ENCODE measurements at regions not wholly inside any gene's neighbourhood (a gene's known extent, or its start where the extent isn't known, plus 50 kb on each side); places are given as distances from the start of the nearest gene placed in this dataset.

GRCh38 chr6:157741321-157741947 lies 81.6 kb upstream of the SNX9 start:
- Histone ChIP-seq H3K36me3 (no peaks in the 10 kb centered on the region), H3K27ac (peak overlapping the region in 1 of 2 donors; percentile 77), H3K27me3 (no peaks in the 10 kb centered on the region), H3K4me1 (no peaks in the 10 kb centered on the region), H3K9me3 (no peaks in the 10 kb centered on the region), H3K4me3 (no peak overlapping the region)
- TF ChIP-seq CTCF (IDR thresholded peaks at IDR 0.05) (no peak), POLR2A (IDR thresholded peaks at IDR 0.05) (no peak), POLR2AphosphoS5 (IDR thresholded peaks at IDR 0.05) (no peak)
- no peak for DNase-seq (ENCODE audit: low spot score in 2 of 2)
- intact Hi-C loops (cut with DNase I; ENCODE audit: low total_unique reads) = no loop called here

GRCh38 chr6:157741948-157742556 lies 81.0 kb upstream of the SNX9 start:
- intact Hi-C loops (cut with DNase I; ENCODE audit: low total_unique reads) = no loop called here
- TF ChIP-seq POLR2A (IDR thresholded peaks at IDR 0.05) (no peak), POLR2AphosphoS5 (IDR thresholded peaks at IDR 0.05) (no peak), CTCF (IDR thresholded peaks at IDR 0.05) (no peak)
- H3K27me3 ChIP-seq = no peaks in the 10 kb centered on the region
- no peaks in the 10 kb centered on the region for H3K9me3 ChIP-seq
- no peak for DNase-seq (ENCODE audit: low spot score in 2 of 2)
- peak overlapping the region in 1 of 2 donors; percentile 77 for H3K27ac ChIP-seq
- no peaks in the 10 kb centered on the region for H3K36me3 ChIP-seq
- H3K4me3 ChIP-seq = no peak overlapping the region
- H3K4me1 ChIP-seq = no peaks in the 10 kb centered on the region

- Histone ChIP-seq H3K27me3 (no peaks in the 10 kb centered on the region), H3K4me1 (no peaks in the 10 kb centered on the region), H3K4me3 (no peak overlapping the region), H3K36me3 (no peaks in the 10 kb centered on the region), H3K27ac (no peak overlapping the region), H3K9me3 (no peaks in the 10 kb centered on the region)
- intact Hi-C loops (cut with DNase I; ENCODE audit: low total_unique reads) = no loop called here
- TF ChIP-seq POLR2A (IDR thresholded peaks at IDR 0.05) (no peak), CTCF (IDR thresholded peaks at IDR 0.05) (no peak), POLR2AphosphoS5 (IDR thresholded peaks at IDR 0.05) (no peak)
- DNase-seq (ENCODE audit: low spot score in 2 of 2) = no peak
Measured at GRCh38 chr6:157744102-157744601, 78.9 kb upstream of the SNX9 start.

- intact Hi-C loops (cut with DNase I; ENCODE audit: low total_unique reads) = no loop called here
- no peaks in the 10 kb centered on the region for H3K27me3 ChIP-seq
- no peak for DNase-seq (ENCODE audit: low spot score in 2 of 2)
- no peak for TF ChIP-seq POLR2AphosphoS5 (IDR thresholded peaks at IDR 0.05)
- no peak for TF ChIP-seq POLR2A (IDR thresholded peaks at IDR 0.05)
- TF ChIP-seq CTCF (IDR thresholded peaks at IDR 0.05) = no peak
- no peaks in the 10 kb centered on the region for H3K4me1 ChIP-seq
- no peaks in the 10 kb centered on the region for H3K9me3 ChIP-seq
- H3K36me3 ChIP-seq = no peaks in the 10 kb centered on the region
- no peak overlapping the region for H3K27ac ChIP-seq
- H3K4me3 ChIP-seq = no peak overlapping the region
Measured at GRCh38 chr6:157746897-157747296, 76.1 kb upstream of the SNX9 start.

GRCh38 chr6:157747370-157747769 lies 75.7 kb upstream of the SNX9 start:
- Histone ChIP-seq H3K27me3 (no peaks in the 10 kb centered on the region), H3K4me3 (no peak overlapping the region), H3K4me1 (no peaks in the 10 kb centered on the region), H3K36me3 (no peaks in the 10 kb centered on the region), H3K27ac (no peak overlapping the region), H3K9me3 (no peaks in the 10 kb centered on the region)
- intact Hi-C loops (cut with DNase I; ENCODE audit: low total_unique reads) = no loop called here
- no peak for DNase-seq (ENCODE audit: low spot score in 2 of 2)
- no peak for TF ChIP-seq CTCF (IDR thresholded peaks at IDR 0.05)
- TF ChIP-seq POLR2A (IDR thresholded peaks at IDR 0.05) = no peak
- no peak for TF ChIP-seq POLR2AphosphoS5 (IDR thresholded peaks at IDR 0.05)
